C4-2B (cell line): ENCODE measurements at regions not wholly inside any gene's neighbourhood (a gene's known extent, or its start where the extent isn't known, plus 50 kb on each side); places are given as distances from the start of the nearest gene placed in this dataset.

Experiments used
- CTCF ChIP-seq: fragments of 450-650 bp; conservative IDR thresholded peaks from 2 replicates; pipeline ENCODE4 v1.5.1; 2017; ENCODE audit warnings: mild to moderate bottlenecking
- ZFX ChIP-seq: fragments of 450-650 bp; IDR thresholded peaks from 2 replicates; pipeline ENCODE4 v1.6.1; 2017

DNA sequence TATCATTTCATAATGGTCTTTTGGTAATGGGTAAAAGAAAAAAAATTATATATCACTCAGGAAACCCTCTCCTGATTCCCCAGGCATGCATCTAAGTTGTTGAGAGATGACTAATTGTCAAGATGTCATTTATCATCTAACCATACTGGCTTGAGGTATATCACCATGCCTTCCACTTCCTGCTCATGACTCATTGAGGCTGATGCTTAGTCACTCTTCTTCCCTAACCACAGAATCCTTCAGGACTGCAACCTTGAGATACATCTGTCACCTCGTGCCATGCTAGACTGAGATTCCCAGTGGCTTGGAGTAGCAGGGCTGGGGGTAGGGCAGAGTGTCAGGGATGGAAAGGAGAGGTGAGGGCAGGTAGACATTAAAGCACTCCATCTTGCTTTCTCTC is 782.5 kb upstream of the INTU start:
- TF ChIP-seq CTCF (no peak), ZFX (no peak)
